ENCODE measurements at regions not wholly inside any gene's neighbourhood (a gene's known extent, or its start where the extent isn't known, plus 50 kb on each side); places are given as distances from the start of the nearest gene placed in this dataset.

DNA sequence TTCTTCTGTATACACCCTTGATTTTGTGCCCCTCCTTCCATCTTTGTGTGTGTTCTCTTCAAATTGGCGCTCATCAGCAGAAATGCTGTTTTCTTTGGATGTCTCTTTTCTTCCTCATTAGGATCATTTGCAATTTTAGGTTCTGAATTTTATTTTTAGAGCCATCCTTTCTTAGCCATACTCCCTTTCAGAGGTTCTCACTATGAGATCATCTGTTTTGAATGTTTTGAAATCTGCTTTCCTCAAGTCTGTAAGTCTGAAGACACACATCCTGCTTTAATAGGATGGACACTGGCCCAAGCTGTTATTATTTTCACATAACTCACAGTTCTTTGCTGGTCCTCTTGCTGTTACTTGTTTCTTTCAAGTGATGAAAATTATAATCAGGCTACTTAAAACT is 124.8 kb downstream of the BDH1 start:
- Histone ChIP-seq H3K27me3 (ENCODE audit: control insufficient read depth, insufficient read depth, low read length) (peaks cover 21% of the 10 kb centered on the region), H3K9me3 (ENCODE audit: control insufficient read depth, insufficient read depth, low read depth, low read length) (no peaks in the 10 kb centered on the region), H3K27ac (ENCODE audit: low read length) (no peak overlapping the region), H3K4me3 (ENCODE audit: low read depth in 2 of 2, low read length in 2 of 2) (no peak overlapping the region), H3K36me3 (ENCODE audit: control insufficient read depth, insufficient read depth, low read length) (no peaks in the 10 kb centered on the region), H3K4me1 (ENCODE audit: control insufficient read depth, insufficient read depth, low read length) (no peaks in the 10 kb centered on the region)
- intact Hi-C loops (cut with micrococcal nuclease; ENCODE audit: unreplicated experiment) (no loop called here), in situ Hi-C loops (cut with HindIII; ENCODE audit: low pct_unique_long_range_greater_than_20kb, low sequenced_read_pairs) (no loop called here)
- no peak for ATAC-seq
- TF ChIP-seq, protein P1, sequence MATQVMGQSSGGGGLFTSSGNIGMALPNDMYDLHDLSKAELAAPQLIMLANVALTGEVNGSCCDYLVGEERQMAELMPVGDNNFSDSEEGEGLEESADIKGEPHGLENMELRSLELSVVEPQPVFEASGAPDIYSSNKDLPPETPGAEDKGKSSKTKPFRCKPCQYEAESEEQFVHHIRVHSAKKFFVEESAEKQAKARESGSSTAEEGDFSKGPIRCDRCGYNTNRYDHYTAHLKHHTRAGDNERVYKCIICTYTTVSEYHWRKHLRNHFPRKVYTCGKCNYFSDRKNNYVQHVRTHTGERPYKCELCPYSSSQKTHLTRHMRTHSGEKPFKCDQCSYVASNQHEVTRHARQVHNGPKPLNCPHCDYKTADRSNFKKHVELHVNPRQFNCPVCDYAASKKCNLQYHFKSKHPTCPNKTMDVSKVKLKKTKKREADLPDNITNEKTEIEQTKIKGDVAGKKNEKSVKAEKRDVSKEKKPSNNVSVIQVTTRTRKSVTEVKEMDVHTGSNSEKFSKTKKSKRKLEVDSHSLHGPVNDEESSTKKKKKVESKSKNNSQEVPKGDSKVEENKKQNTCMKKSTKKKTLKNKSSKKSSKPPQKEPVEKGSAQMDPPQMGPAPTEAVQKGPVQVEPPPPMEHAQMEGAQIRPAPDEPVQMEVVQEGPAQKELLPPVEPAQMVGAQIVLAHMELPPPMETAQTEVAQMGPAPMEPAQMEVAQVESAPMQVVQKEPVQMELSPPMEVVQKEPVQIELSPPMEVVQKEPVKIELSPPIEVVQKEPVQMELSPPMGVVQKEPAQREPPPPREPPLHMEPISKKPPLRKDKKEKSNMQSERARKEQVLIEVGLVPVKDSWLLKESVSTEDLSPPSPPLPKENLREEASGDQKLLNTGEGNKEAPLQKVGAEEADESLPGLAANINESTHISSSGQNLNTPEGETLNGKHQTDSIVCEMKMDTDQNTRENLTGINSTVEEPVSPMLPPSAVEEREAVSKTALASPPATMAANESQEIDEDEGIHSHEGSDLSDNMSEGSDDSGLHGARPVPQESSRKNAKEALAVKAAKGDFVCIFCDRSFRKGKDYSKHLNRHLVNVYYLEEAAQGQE (IDR thresholded peaks at IDR 0.05; ENCODE audit: insufficient read depth in 1 of 2, low read depth in 2 of 2, low read length in 1 of 2) = no peak
- CTCF ChIA-PET = interaction anchor here (0.6 kb wide), 1 partner anchor 27 kb away, joined by 5 read pairs; no protein-coding TSS in a partner anchor
- DNase-seq (ENCODE audit: low read depth, low spot score) = no peak
- no TSS peak for BruUV-seq (replicated peaks)
- POLR2A ChIA-PET = no interaction called here

DNA sequence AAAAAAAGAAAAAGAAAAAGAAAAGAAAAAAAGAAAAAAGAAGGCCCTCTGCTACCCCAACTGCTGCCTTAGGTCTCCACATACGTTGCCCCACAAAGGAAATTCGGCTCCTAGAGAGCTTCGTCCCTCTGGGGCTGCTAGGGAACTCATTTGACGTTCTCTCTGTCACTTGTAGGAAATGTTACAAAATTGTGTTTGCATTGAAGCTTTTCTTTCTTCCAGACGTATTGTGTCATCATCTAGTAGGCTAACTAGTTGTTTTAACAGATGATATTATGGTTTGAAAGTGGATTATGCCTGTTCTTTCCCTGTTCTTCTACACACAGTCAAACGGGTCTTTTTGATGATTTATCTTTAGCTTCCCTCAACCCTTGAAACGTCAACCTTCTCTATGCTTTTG is 125.3 kb downstream of the BDH1 start:
- CTCF ChIA-PET = interaction anchor here (0.6 kb wide), 1 partner anchor 27 kb away, joined by 5 read pairs; no protein-coding TSS in a partner anchor
- H3K9me3 ChIP-seq (ENCODE audit: control insufficient read depth, insufficient read depth, low read depth, low read length) = no peaks in the 10 kb centered on the region
- no peaks in the 10 kb centered on the region for H3K4me1 ChIP-seq (ENCODE audit: control insufficient read depth, insufficient read depth, low read length)
- DNase-seq (ENCODE audit: low read depth, low spot score) = no peak
- no peak overlapping the region for H3K27ac ChIP-seq (ENCODE audit: low read length)
- no peak for TF ChIP-seq TCF7L2 (IDR thresholded peaks at IDR 0.05; ENCODE audit: low read depth, low read length)
- TF ChIP-seq, protein P2, sequence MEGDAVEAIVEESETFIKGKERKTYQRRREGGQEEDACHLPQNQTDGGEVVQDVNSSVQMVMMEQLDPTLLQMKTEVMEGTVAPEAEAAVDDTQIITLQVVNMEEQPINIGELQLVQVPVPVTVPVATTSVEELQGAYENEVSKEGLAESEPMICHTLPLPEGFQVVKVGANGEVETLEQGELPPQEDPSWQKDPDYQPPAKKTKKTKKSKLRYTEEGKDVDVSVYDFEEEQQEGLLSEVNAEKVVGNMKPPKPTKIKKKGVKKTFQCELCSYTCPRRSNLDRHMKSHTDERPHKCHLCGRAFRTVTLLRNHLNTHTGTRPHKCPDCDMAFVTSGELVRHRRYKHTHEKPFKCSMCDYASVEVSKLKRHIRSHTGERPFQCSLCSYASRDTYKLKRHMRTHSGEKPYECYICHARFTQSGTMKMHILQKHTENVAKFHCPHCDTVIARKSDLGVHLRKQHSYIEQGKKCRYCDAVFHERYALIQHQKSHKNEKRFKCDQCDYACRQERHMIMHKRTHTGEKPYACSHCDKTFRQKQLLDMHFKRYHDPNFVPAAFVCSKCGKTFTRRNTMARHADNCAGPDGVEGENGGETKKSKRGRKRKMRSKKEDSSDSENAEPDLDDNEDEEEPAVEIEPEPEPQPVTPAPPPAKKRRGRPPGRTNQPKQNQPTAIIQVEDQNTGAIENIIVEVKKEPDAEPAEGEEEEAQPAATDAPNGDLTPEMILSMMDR (IDR thresholded peaks at IDR 0.05) = no peak
- TF ChIP-seq, protein P1 (IDR thresholded peaks at IDR 0.05; ENCODE audit: insufficient read depth in 1 of 2, low read depth in 2 of 2, low read length in 1 of 2) = no peak
- H3K36me3 ChIP-seq (ENCODE audit: control insufficient read depth, insufficient read depth, low read length) = no peaks in the 10 kb centered on the region
- H3K4me3 ChIP-seq (ENCODE audit: low read depth in 2 of 2, low read length in 2 of 2) = no peak overlapping the region
- no TSS peak for BruUV-seq (replicated peaks)
- peaks cover 21% of the 10 kb centered on the region for H3K27me3 ChIP-seq (ENCODE audit: control insufficient read depth, insufficient read depth, low read length)
- in situ Hi-C loops (cut with HindIII; ENCODE audit: low pct_unique_long_range_greater_than_20kb, low sequenced_read_pairs) = no loop called here
- ATAC-seq = no peak
- intact Hi-C loops (cut with micrococcal nuclease; ENCODE audit: unreplicated experiment) = no loop called here
- POLR2A ChIA-PET = no interaction called here

DNA sequence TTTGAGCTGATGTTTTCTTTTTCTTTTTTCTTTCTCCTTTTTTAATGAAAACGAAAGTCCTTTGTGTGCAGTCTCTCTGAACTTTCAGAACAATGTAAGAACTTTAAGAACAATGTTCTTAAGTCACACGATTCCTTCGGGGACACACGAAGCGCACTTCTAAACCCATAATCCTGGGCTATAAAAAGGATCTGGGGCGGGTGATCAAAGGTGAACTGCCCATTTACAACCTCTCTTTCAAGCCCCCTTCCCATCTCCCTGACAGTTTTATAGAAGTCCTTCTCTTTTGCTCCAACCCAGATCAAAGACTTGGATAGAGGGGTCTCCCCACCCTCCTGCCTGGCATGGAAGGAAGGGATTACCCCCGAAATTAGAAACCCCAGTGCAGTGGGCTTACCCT is 126.8 kb downstream of the BDH1 start:
- Histone ChIP-seq H3K36me3 (ENCODE audit: control insufficient read depth, insufficient read depth, low read length) (no peaks in the 10 kb centered on the region), H3K27me3 (ENCODE audit: control insufficient read depth, insufficient read depth, low read length) (peaks cover 17% of the 10 kb centered on the region), H3K4me1 (ENCODE audit: control insufficient read depth, insufficient read depth, low read length) (no peaks in the 10 kb centered on the region), H3K4me3 (ENCODE audit: low read depth in 2 of 2, low read length in 2 of 2) (no peak overlapping the region), H3K9me3 (ENCODE audit: control insufficient read depth, insufficient read depth, low read depth, low read length) (no peaks in the 10 kb centered on the region), H3K27ac (ENCODE audit: low read length) (no peak overlapping the region)
- ATAC-seq (no peak), DNase-seq (ENCODE audit: low read depth, low spot score) (no peak)
- TF ChIP-seq POLR2AphosphoS5 (IDR thresholded peaks at IDR 0.05; ENCODE audit: low read depth, low read length) = no peak
- TF ChIP-seq, protein P1 (IDR thresholded peaks at IDR 0.05; ENCODE audit: insufficient read depth in 1 of 2, low read depth in 2 of 2, low read length in 1 of 2) = no peak
- POLR2A ChIA-PET = no interaction called here
- in situ Hi-C loops (cut with HindIII; ENCODE audit: low pct_unique_long_range_greater_than_20kb, low sequenced_read_pairs) (no loop called here), intact Hi-C loops (cut with micrococcal nuclease; ENCODE audit: unreplicated experiment) (no loop called here)
- no TSS peak for BruUV-seq (replicated peaks)
- CTCF ChIA-PET = no interaction called here

Measured in Panc1 (cell line).